ENCODE measurements at regions not wholly inside any gene's neighbourhood (a gene's known extent, or its start where the extent isn't known, plus 50 kb on each side); places are given as distances from the start of the nearest gene placed in this dataset.

DNA sequence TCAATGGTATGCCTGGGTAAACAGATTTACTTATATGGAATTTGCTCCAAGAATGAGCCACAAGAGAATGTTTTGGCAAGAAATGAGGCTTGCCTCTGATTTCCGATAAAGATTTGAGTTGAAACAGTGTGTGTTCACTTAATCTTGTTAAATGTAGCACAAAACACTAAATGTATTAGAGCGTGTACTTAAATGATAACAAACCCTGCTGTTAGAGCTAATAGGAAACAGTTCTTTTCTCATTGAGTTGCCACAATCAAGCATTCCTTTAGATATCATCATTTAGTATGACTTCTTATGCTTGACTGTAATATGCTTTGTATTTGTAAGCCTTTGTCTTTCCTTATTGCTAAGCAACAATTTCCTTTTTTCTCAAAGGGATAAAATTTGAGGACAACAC, 353.6 kb upstream of the ZNF717 start:
- intact Hi-C loops (cut with DNase I; ENCODE audit: low total_unique reads) = no loop called here

DNA sequence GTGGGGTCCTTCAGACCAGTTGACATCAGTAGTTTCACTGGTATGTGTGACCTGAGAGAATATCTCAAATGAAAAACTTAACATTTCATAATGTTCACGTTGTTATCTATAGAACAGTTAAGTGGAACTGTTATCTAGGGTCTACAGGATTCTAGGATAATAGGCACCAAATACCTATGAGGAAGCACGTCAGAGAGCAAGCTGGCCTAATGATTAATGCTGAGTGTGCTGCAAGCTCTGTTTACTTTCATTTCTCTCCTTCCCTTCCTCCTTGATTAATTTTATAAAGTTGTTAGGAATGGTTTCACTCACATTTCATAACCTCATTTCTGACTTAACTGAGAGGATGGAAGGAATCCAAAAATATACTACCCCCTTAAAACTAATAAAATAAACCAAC, 362.5 kb upstream of the ZNF717 start:
- Histone ChIP-seq H3K27me3 (no peaks in the 10 kb centered on the region), H3K27ac (no peak overlapping the region), H3K4me1 (no peaks in the 10 kb centered on the region), H3K36me3 (no peaks in the 10 kb centered on the region), H3K9me3 (no peaks in the 10 kb centered on the region), H3K4me3 (no peak overlapping the region)
- TF ChIP-seq, protein P1, sequence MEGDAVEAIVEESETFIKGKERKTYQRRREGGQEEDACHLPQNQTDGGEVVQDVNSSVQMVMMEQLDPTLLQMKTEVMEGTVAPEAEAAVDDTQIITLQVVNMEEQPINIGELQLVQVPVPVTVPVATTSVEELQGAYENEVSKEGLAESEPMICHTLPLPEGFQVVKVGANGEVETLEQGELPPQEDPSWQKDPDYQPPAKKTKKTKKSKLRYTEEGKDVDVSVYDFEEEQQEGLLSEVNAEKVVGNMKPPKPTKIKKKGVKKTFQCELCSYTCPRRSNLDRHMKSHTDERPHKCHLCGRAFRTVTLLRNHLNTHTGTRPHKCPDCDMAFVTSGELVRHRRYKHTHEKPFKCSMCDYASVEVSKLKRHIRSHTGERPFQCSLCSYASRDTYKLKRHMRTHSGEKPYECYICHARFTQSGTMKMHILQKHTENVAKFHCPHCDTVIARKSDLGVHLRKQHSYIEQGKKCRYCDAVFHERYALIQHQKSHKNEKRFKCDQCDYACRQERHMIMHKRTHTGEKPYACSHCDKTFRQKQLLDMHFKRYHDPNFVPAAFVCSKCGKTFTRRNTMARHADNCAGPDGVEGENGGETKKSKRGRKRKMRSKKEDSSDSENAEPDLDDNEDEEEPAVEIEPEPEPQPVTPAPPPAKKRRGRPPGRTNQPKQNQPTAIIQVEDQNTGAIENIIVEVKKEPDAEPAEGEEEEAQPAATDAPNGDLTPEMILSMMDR (IDR thresholded peaks at IDR 0.05) = no peak
- no peak for DNase-seq
- intact Hi-C loops (cut with DNase I; ENCODE audit: low total_unique reads) = no loop called here

More for the DNA sequence above, 353.6 kb upstream of the ZNF717 start:
- Histone ChIP-seq H3K36me3 (no peaks in the 10 kb centered on the region), H3K27me3 (no peaks in the 10 kb centered on the region), H3K9me3 (no peaks in the 10 kb centered on the region), H3K27ac (no peak overlapping the region), H3K4me1 (no peaks in the 10 kb centered on the region), H3K4me3 (no peak overlapping the region)
- TF ChIP-seq, protein P1 (IDR thresholded peaks at IDR 0.05) = no peak
- DNase-seq = no peak

DNA sequence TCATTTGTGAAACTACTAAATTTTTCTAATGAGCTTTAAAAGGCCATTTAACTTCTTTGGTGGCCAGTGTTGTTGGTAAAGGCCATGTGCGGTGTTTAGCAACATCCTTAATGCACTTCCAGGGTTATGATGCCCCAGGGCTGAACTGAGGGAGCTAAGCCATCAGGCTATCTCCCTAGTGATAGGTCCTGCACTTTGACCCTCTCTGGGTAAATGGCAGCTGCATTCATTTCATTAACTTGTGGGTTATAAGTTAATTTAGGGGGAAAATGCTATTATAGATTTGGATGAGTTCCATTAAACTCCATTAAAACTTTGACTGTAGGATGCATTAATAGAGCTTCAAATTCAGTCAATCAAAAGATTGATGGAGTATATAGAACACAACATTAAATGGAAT, 366.7 kb upstream of the ZNF717 start:
- intact Hi-C loops (cut with DNase I; ENCODE audit: low total_unique reads) = no loop called here
- TF ChIP-seq, protein P1 (IDR thresholded peaks at IDR 0.05) = no peak
- no peak overlapping the region for H3K27ac ChIP-seq

DNA sequence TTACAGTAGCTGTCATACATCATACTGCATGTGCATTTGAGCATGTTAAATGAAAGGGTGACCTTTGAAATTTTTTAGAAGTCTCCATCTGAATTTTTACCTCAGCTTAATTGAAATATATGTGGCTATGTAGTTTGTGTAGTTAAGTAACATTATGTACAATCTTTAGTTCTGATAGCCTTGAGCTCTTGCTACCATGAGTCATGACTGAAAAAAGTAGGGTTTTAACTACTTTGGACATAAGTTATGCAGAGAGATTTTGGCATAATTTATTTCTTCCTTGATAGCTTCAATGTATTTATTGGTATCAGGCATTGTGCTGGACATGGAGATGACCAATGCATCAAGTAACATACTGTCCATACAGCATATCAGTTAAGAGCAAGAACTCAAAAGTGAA, 376.5 kb upstream of the ZNF717 start:
- Histone ChIP-seq H3K27ac (no peak overlapping the region), H3K27me3 (no peaks in the 10 kb centered on the region), H3K4me3 (no peak overlapping the region), H3K4me1 (no peaks in the 10 kb centered on the region), H3K9me3 (no peaks in the 10 kb centered on the region), H3K36me3 (no peaks in the 10 kb centered on the region)
- TF ChIP-seq, protein P1 (IDR thresholded peaks at IDR 0.05) = no peak
- no peak for DNase-seq
- intact Hi-C loops (cut with DNase I; ENCODE audit: low total_unique reads) = no loop called here

More for the DNA sequence above, 366.7 kb upstream of the ZNF717 start:
- no peaks in the 10 kb centered on the region for H3K36me3 ChIP-seq
- H3K9me3 ChIP-seq = no peaks in the 10 kb centered on the region
- no peak overlapping the region for H3K4me3 ChIP-seq
- no peaks in the 10 kb centered on the region for H3K27me3 ChIP-seq
- H3K4me1 ChIP-seq = no peaks in the 10 kb centered on the region
- no peak for DNase-seq

DNA sequence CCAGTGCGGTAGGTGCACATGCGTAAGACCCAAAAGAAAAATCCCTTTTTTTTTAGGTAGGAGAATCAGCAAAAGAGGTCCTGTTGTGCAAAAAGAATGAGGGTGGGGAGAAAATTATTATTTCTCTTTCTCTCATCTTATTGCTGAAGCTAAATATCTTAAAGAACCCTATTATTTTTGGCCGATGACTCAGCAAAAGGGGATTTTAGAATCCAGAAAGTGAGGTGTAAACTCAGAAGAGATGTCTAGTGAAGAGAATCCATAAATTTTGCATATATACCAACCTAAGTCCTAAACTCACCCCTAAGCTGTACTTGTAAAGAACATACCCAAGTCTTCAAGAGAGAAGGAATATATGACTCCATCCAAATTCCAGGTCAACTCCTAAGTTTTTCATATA, 386.3 kb upstream of the ZNF717 start:
- no peak for DNase-seq
- Histone ChIP-seq H3K4me1 (no peaks in the 10 kb centered on the region), H3K27ac (no peak overlapping the region), H3K9me3 (no peaks in the 10 kb centered on the region), H3K4me3 (no peak overlapping the region), H3K36me3 (no peaks in the 10 kb centered on the region), H3K27me3 (no peaks in the 10 kb centered on the region)
- TF ChIP-seq, protein P1 (IDR thresholded peaks at IDR 0.05) = no peak
- intact Hi-C loops (cut with DNase I; ENCODE audit: low total_unique reads) = no loop called here

DNA sequence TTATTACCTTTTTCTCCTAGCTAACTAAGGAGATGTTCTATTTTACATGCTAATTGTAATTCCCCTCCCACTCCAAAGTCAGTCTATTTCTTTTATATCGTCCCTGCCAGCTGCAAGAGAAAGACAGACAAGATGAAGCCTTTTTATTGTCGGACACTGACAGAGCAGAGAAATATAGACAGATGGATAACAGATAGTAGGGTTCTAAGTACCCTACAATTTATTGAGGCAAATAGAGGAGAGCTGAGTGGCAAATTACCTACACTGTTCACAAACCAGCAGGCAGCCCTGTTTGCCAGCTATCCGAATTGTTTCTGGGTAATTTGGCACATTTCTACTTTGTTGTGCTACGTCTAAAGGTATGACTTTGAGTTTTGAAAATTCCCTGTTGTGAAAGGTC, 392.3 kb upstream of the ZNF717 start:
- no peak for DNase-seq
- intact Hi-C loops (cut with DNase I; ENCODE audit: low total_unique reads) = no loop called here
- Histone ChIP-seq H3K9me3 (no peaks in the 10 kb centered on the region), H3K27ac (no peak overlapping the region), H3K4me3 (no peak overlapping the region), H3K27me3 (no peaks in the 10 kb centered on the region), H3K36me3 (no peaks in the 10 kb centered on the region), H3K4me1 (no peaks in the 10 kb centered on the region)
- TF ChIP-seq, protein P1 (IDR thresholded peaks at IDR 0.05) = no peak

Data from tibial artery (tissue), 4 donors.